Stromal cell of bone marrow (primary cell): ENCODE measurements at regions not wholly inside any gene's neighbourhood (a gene's known extent, or its start where the extent isn't known, plus 50 kb on each side); places are given as distances from the start of the nearest gene placed in this dataset.
"Not testable (repeated sequence)": the region's sequence is repeated elsewhere in the genome, so short reads cannot be mapped to it uniquely, and the experiment has no call there.

Source experiments
- DNase-seq: peaks from one replicate; pipeline ENCODE4 v3.0.0-alpha.2; 2012; ENCODE audit warnings: low read depth

GRCh38 chr2:95727420-95727819 lies 135.6 kb downstream of the TRIM43 start:
- DNase-seq = not testable (repeated sequence)

GRCh38 chr2:95728878-95729596 lies 137.2 kb downstream of the TRIM43 start:
- peak; percentile 76 for DNase-seq

- DNase-seq = no peak
Observed at GRCh38 chr2:95729597-95729955, 137.8 kb downstream of the TRIM43 start.

GRCh38 chr2:95730813-95731212 lies 139.0 kb downstream of the TRIM43 start:
- no peak for DNase-seq

GRCh38 chr2:95734976-95735890 lies 143.4 kb downstream of the TRIM43 start:
- DNase-seq = no peak

GRCh38 chr2:95738301-95738700 lies 146.5 kb downstream of the TRIM43 start:
- no peak for DNase-seq

- DNase-seq = not testable (repeated sequence)
Observed at GRCh38 chr2:95752126-95752525, 160.3 kb downstream of the TRIM43 start.

- not testable (repeated sequence) for DNase-seq
Observed at GRCh38 chr2:95753812-95754211, 162.0 kb downstream of the TRIM43 start.

GRCh38 chr2:95754213-95754612 lies 162.4 kb downstream of the TRIM43 start:
- DNase-seq = not testable (repeated sequence)

- not testable (repeated sequence) for DNase-seq
Observed at GRCh38 chr2:95754819-95755563, 163.2 kb downstream of the TRIM43 start.

- DNase-seq = not testable (repeated sequence)
Observed at GRCh38 chr2:95755956-95756669, 164.3 kb downstream of the TRIM43 start.

GRCh38 chr2:95757988-95758387 lies 166.2 kb downstream of the TRIM43 start:
- DNase-seq = no peak

- DNase-seq = no peak
Observed at GRCh38 chr2:95759481-95760246, 167.9 kb downstream of the TRIM43 start.

GRCh38 chr2:95760806-95761525 lies 169.2 kb downstream of the TRIM43 start:
- DNase-seq = peak; percentile 28

GRCh38 chr2:95761556-95761955 lies 169.8 kb downstream of the TRIM43 start:
- DNase-seq = no peak

- DNase-seq = not testable (repeated sequence)
Observed at GRCh38 chr2:95762023-95763021, 170.5 kb downstream of the TRIM43 start.

- not testable (repeated sequence) for DNase-seq
Observed at GRCh38 chr2:95763074-95763473, 171.3 kb downstream of the TRIM43 start.

GRCh38 chr2:95764966-95765365 lies 173.2 kb downstream of the TRIM43 start:
- DNase-seq = not testable (repeated sequence)
